HEK293 (cell line): ENCODE measurements at regions not wholly inside any gene's neighbourhood (a gene's known extent, or its start where the extent isn't known, plus 50 kb on each side); places are given as distances from the start of the nearest gene placed in this dataset.

Experiments
- GLI4 ChIP-seq: fragments of 450-650 bp; formaldehyde crosslinking; IDR thresholded peaks from 2 replicates; pipeline ENCODE4 v1.5.1; 2016; ENCODE audit warnings: missing biosample characterization, missing genetic modification characterization
- TRIM28 ChIP-seq: IDR thresholded peaks from 2 replicates; pipeline ENCODE4 v1.6.1; 2011; ENCODE audit warnings: low read length, control low read depth, borderline replicate concordance
- ZBTB1 ChIP-seq: fragments of 450-650 bp; formaldehyde crosslinking; IDR thresholded peaks from 2 replicates; pipeline ENCODE4 v1.5.1; 2016; ENCODE audit warnings: missing biosample characterization, missing genetic modification characterization
- ZBTB11 ChIP-seq: fragments of 450-650 bp; formaldehyde crosslinking; conservative IDR thresholded peaks from 2 replicates; pipeline ENCODE4 v1.5.1; 2016; ENCODE audit warnings: low read depth, missing biosample characterization, missing genetic modification characterization
- ZBTB20 ChIP-seq: fragments of 450-650 bp; formaldehyde crosslinking; IDR thresholded peaks from 2 replicates; pipeline ENCODE4 v1.5.1; 2016; ENCODE audit warnings: missing biosample characterization, missing genetic modification characterization
- ZBTB8A ChIP-seq: fragments of 450-650 bp; formaldehyde crosslinking; IDR thresholded peaks from 2 replicates; pipeline ENCODE4 v1.5.1; 2016; ENCODE audit warnings: missing biosample characterization, missing genetic modification characterization
- ZNF426 ChIP-seq: fragments of 450-650 bp; formaldehyde crosslinking; IDR thresholded peaks from 2 replicates; pipeline ENCODE4 v1.5.1; 2017; ENCODE audit warnings: missing biosample characterization, missing genetic modification characterization, mild to moderate bottlenecking, inconsistent platforms, moderate library complexity
- ZNF501 ChIP-seq: fragments of 450-650 bp; formaldehyde crosslinking; IDR thresholded peaks from 2 replicates; pipeline ENCODE4 v1.5.1; 2016; ENCODE audit warnings: missing biosample characterization, missing genetic modification characterization
- TF ChIP-seq, protein P1 (sequence below): fragments of 450-650 bp; formaldehyde crosslinking; IDR thresholded peaks from 2 replicates; pipeline ENCODE4 v1.5.1; 2016; ENCODE audit warnings: missing biosample characterization, missing genetic modification characterization
- TF ChIP-seq, protein P2 (sequence below): fragments of 450-650 bp; formaldehyde crosslinking; IDR thresholded peaks from 2 replicates; pipeline ENCODE4 v1.5.1; 2016; ENCODE audit warnings: missing biosample characterization, missing genetic modification characterization
- TF ChIP-seq, protein P3 (sequence below): fragments of 450-650 bp; formaldehyde crosslinking; IDR thresholded peaks from 2 replicates; pipeline ENCODE4 v1.5.1; 2017; ENCODE audit warnings: missing biosample characterization, missing genetic modification characterization

DNA sequence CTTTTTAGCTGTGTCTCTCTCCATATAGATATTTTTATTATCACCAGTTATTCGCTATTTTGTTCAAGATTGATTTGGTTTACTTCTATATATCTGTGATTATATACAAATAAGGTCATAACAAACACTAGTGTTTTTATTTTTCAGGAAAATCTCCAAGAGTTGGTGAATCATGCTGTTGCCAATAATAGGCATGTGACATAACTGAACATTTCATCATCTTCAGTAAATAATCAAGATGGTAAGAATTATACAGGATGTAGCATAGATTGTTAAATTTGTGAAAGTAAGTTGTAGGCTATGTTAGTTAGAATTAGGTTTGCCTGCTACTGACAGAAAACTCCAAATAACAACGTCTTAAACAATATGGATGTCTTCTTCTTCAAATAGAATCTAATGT is 240.9 kb upstream of the PDE3A start:
- TF ChIP-seq, protein P1, sequence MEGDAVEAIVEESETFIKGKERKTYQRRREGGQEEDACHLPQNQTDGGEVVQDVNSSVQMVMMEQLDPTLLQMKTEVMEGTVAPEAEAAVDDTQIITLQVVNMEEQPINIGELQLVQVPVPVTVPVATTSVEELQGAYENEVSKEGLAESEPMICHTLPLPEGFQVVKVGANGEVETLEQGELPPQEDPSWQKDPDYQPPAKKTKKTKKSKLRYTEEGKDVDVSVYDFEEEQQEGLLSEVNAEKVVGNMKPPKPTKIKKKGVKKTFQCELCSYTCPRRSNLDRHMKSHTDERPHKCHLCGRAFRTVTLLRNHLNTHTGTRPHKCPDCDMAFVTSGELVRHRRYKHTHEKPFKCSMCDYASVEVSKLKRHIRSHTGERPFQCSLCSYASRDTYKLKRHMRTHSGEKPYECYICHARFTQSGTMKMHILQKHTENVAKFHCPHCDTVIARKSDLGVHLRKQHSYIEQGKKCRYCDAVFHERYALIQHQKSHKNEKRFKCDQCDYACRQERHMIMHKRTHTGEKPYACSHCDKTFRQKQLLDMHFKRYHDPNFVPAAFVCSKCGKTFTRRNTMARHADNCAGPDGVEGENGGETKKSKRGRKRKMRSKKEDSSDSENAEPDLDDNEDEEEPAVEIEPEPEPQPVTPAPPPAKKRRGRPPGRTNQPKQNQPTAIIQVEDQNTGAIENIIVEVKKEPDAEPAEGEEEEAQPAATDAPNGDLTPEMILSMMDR (tag by site-specific recombination), result no peak
- TF ChIP-seq, protein P2, sequence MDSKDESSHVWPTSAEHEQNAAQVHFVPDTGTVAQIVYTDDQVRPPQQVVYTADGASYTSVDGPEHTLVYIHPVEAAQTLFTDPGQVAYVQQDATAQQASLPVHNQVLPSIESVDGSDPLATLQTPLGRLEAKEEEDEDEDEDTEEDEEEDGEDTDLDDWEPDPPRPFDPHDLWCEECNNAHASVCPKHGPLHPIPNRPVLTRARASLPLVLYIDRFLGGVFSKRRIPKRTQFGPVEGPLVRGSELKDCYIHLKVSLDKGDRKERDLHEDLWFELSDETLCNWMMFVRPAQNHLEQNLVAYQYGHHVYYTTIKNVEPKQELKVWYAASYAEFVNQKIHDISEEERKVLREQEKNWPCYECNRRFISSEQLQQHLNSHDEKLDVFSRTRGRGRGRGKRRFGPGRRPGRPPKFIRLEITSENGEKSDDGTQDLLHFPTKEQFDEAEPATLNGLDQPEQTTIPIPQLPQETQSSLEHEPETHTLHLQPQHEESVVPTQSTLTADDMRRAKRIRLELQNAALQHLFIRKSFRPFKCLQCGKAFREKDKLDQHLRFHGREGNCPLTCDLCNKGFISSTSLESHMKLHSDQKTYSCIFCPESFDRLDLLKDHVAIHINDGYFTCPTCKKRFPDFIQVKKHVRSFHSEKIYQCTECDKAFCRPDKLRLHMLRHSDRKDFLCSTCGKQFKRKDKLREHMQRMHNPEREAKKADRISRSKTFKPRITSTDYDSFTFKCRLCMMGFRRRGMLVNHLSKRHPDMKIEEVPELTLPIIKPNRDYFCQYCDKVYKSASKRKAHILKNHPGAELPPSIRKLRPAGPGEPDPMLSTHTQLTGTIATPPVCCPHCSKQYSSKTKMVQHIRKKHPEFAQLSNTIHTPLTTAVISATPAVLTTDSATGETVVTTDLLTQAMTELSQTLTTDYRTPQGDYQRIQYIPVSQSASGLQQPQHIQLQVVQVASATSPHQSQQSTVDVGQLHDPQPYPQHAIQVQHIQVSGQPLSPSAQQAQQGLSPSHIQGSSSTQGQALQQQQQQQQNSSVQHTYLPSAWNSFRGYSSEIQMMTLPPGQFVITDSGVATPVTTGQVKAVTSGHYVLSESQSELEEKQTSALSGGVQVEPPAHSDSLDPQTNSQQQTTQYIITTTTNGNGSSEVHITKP, result no peak
- no peak for TF ChIP-seq ZBTB20
- no peak for TF ChIP-seq ZNF426 (tag by site-specific recombination)
- TF ChIP-seq ZBTB8A (tag by site-specific recombination), result no peak
- TF ChIP-seq, protein P3, sequence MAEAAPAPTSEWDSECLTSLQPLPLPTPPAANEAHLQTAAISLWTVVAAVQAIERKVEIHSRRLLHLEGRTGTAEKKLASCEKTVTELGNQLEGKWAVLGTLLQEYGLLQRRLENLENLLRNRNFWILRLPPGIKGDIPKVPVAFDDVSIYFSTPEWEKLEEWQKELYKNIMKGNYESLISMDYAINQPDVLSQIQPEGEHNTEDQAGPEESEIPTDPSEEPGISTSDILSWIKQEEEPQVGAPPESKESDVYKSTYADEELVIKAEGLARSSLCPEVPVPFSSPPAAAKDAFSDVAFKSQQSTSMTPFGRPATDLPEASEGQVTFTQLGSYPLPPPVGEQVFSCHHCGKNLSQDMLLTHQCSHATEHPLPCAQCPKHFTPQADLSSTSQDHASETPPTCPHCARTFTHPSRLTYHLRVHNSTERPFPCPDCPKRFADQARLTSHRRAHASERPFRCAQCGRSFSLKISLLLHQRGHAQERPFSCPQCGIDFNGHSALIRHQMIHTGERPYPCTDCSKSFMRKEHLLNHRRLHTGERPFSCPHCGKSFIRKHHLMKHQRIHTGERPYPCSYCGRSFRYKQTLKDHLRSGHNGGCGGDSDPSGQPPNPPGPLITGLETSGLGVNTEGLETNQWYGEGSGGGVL (tag by site-specific recombination), result no peak
- TF ChIP-seq ZNF501, result no peak
- no peak for TF ChIP-seq TRIM28
- no peak for TF ChIP-seq GLI4
- TF ChIP-seq ZBTB1 (tag by site-specific recombination), result no peak
- no peak for TF ChIP-seq ZBTB11 (tag by site-specific recombination)
